ENCODE measurements at regions not wholly inside any gene's neighbourhood (a gene's known extent, or its start where the extent isn't known, plus 50 kb on each side); places are given as distances from the start of the nearest gene placed in this dataset.
A peak's percentile ranks its signal among the peaks of the same experiment; 100 is the strongest.

GRCh38 chr11:115944596-115944995 lies 440.4 kb upstream of the CADM1 start:
- ATAC-seq: no peak
- peaks cover 5 to 8% of the 10 kb centered on the region in 2 donors for H3K9me3 Mint-ChIP-seq
- H3K4me3 Mint-ChIP-seq: no peak overlapping the region
- H3K27me3 Mint-ChIP-seq (ENCODE audit: low read depth in 2 of 2): no peaks in the 10 kb centered on the region
- H3K4me1 Mint-ChIP-seq: peaks cover 0 to 12% of the 10 kb centered on the region in 2 donors
- Histone ChIP-seq H3K36me3 (ENCODE audit: control insufficient read depth, insufficient read depth, low read length) (no peaks in the 10 kb centered on the region), H3K27me3 (ENCODE audit: control insufficient read depth, insufficient read depth, low read length) (no peaks in the 10 kb centered on the region), H3K27ac (ENCODE audit: low read length) (no peak overlapping the region), H3K4me1 (ENCODE audit: control insufficient read depth, insufficient read depth, low read length) (no peaks in the 10 kb centered on the region), H3K9me3 (ENCODE audit: control insufficient read depth, insufficient read depth, low read length) (no peaks in the 10 kb centered on the region), H3K4me3 (ENCODE audit: low read length) (no peak overlapping the region)
- H3K36me3 Mint-ChIP-seq: no peaks in the 10 kb centered on the region
- 92% methylated on average over 8 of the region's 8 CpGs for WGBS (ENCODE audit: insufficient coverage)
- DNase-seq: no peak
- intact Hi-C loops (cut with micrococcal nuclease): no loop called here
- no peak overlapping the region for H3K27ac Mint-ChIP-seq
- TF ChIP-seq CTCF (IDR thresholded peaks at IDR 0.05): no peak

DNA sequence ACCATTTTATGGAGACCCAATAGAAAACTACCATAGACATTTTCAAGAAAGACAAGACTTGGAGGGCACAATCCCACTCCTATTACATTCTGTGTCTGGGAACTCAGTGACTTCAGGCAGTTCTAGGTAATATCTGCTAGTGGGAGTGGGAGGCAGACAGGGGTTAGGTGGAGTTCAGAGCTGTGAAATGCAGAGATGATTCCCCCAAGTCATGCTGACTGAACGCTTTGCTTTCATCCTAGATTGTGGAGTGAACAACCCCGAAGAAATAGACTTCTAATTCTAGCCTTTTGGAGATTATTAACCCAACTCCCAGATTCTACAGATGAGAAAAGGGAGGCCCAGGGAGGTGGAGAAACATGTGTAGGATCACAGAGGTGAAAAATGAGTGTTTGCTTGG lies 437.8 kb upstream of the CADM1 start:
- no peaks in the 10 kb centered on the region for H3K27me3 ChIP-seq (ENCODE audit: control insufficient read depth, insufficient read depth, low read length)
- no peak overlapping the region for H3K27ac ChIP-seq (ENCODE audit: low read length)
- intact Hi-C loops (cut with micrococcal nuclease): no loop called here
- H3K9me3 ChIP-seq (ENCODE audit: control insufficient read depth, insufficient read depth, low read length): no peaks in the 10 kb centered on the region
- no peak for DNase-seq
- Mint-ChIP-seq H3K27ac (no peak overlapping the region), H3K9me3 (peaks cover 0 to 3% of the 10 kb centered on the region in 2 donors), H3K4me3 (no peak overlapping the region), H3K4me1 (peaks cover 0 to 12% of the 10 kb centered on the region in 2 donors), H3K27me3 (ENCODE audit: low read depth in 2 of 2) (no peaks in the 10 kb centered on the region), H3K36me3 (no peaks in the 10 kb centered on the region)
- WGBS (ENCODE audit: insufficient coverage): 100% methylated on average over 1 of the region's 2 CpGs
- H3K4me3 ChIP-seq (ENCODE audit: low read length): no peak overlapping the region
- no peak for TF ChIP-seq CTCF (IDR thresholded peaks at IDR 0.05)
- H3K36me3 ChIP-seq (ENCODE audit: control insufficient read depth, insufficient read depth, low read length): no peaks in the 10 kb centered on the region
- ATAC-seq: no peak
- H3K4me1 ChIP-seq (ENCODE audit: control insufficient read depth, insufficient read depth, low read length): no peaks in the 10 kb centered on the region

- no peaks in the 10 kb centered on the region for H3K27me3 Mint-ChIP-seq (ENCODE audit: low read depth in 2 of 2)
- Histone ChIP-seq H3K27me3 (ENCODE audit: control insufficient read depth, insufficient read depth, low read length) (no peaks in the 10 kb centered on the region), H3K27ac (ENCODE audit: low read length) (no peak overlapping the region), H3K9me3 (ENCODE audit: control insufficient read depth, insufficient read depth, low read length) (no peaks in the 10 kb centered on the region), H3K4me3 (ENCODE audit: low read length) (no peak overlapping the region), H3K4me1 (ENCODE audit: control insufficient read depth, insufficient read depth, low read length) (no peaks in the 10 kb centered on the region), H3K36me3 (ENCODE audit: control insufficient read depth, insufficient read depth, low read length) (no peaks in the 10 kb centered on the region)
- H3K27ac Mint-ChIP-seq: no peak overlapping the region
- TF ChIP-seq CTCF (IDR thresholded peaks at IDR 0.05): no peak
- whole genome bisulfite sequencing (ENCODE audit: insufficient coverage): 85% methylated on average over 15 of the region's 15 CpGs
- H3K36me3 Mint-ChIP-seq: no peaks in the 10 kb centered on the region
- intact Hi-C loops (cut with micrococcal nuclease): no loop called here
- ATAC-seq (peak in 1 of 3 donors; percentile 69), DNase-seq (peak in 1 of 2 donors; percentile 26)
- H3K4me1 Mint-ChIP-seq: peaks cover 0 to 12% of the 10 kb centered on the region in 2 donors
- H3K9me3 Mint-ChIP-seq: peaks cover 0 to 3% of the 10 kb centered on the region in 2 donors
- no peak overlapping the region for H3K4me3 Mint-ChIP-seq
These were observed 437.3 kb upstream of the CADM1 start for GRCh38 chr11:115941481-115941993.

DNA sequence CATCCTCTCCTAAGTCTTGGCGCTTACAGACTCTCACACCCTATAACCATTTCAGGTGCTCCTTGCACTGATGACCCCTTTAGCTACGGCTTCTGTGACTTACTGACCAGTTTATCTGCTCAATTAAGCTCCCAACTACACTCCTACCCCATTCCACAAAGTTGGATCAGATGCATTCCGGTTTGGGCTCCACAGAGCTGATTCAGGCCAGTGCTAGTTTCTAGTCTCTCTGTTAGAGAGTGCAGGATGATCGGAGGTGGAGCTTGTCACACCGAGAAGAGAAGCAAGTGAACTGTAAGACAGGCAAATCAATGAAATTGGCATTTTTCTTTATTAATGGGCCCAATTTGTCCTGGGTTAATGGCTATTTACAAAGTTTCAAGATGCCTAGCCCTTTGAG lies 436.8 kb upstream of the CADM1 start:
- Histone ChIP-seq H3K27ac (ENCODE audit: low read length) (no peak overlapping the region), H3K36me3 (ENCODE audit: control insufficient read depth, insufficient read depth, low read length) (no peaks in the 10 kb centered on the region), H3K9me3 (ENCODE audit: control insufficient read depth, insufficient read depth, low read length) (no peaks in the 10 kb centered on the region), H3K4me3 (ENCODE audit: low read length) (no peak overlapping the region), H3K27me3 (ENCODE audit: control insufficient read depth, insufficient read depth, low read length) (no peaks in the 10 kb centered on the region), H3K4me1 (ENCODE audit: control insufficient read depth, insufficient read depth, low read length) (no peaks in the 10 kb centered on the region)
- no peak for DNase-seq
- Mint-ChIP-seq H3K4me1 (peaks cover 0 to 12% of the 10 kb centered on the region in 2 donors), H3K4me3 (no peak overlapping the region), H3K9me3 (no peaks in the 10 kb centered on the region), H3K36me3 (no peaks in the 10 kb centered on the region), H3K27me3 (ENCODE audit: low read depth in 2 of 2) (peaks cover 0 to 4% of the 10 kb centered on the region in 2 donors), H3K27ac (no peak overlapping the region)
- ATAC-seq: no peak
- TF ChIP-seq CTCF (IDR thresholded peaks at IDR 0.05): no peak
- WGBS (ENCODE audit: insufficient coverage): 82% methylated on average over 5 of the region's 5 CpGs
- intact Hi-C loops (cut with micrococcal nuclease): no loop called here
